NCI-H460 (cell line): ENCODE measurements at regions not wholly inside any gene's neighbourhood (a gene's known extent, or its start where the extent isn't known, plus 50 kb on each side); places are given as distances from the start of the nearest gene placed in this dataset.
A peak's percentile ranks its signal among the peaks of the same experiment; 100 is the strongest.
"Not testable (repeated sequence)": the region's sequence is repeated elsewhere in the genome, so short reads cannot be mapped to it uniquely, and the experiment has no call there.

ENCODE experiments used
- DNase-seq: peaks from one replicate; pipeline ENCODE4 v3.0.0-alpha.2; 2016; ENCODE audit warnings: low read depth; ENCODE audit errors: extremely low read depth

DNA sequence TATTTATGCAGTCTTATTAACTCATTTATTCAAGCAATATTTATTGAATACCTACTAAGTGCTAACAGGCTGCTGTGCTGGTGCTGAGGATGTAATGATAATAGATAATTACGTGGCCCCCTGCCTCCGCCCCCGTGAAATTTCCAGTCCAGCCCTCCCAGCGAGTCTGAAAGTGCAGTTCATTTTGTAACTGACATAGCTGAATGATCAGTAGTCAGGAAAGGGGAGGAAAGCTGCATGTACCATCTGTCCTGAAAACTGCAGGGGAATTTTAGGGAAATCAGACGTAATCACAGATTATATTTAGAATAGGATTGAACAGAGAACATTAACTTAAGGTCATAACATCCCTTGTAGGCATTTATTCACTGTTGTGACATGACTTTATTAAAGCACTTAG is 736.8 kb downstream of the MCTP2 start:
- DNase-seq, result no peak

DNA sequence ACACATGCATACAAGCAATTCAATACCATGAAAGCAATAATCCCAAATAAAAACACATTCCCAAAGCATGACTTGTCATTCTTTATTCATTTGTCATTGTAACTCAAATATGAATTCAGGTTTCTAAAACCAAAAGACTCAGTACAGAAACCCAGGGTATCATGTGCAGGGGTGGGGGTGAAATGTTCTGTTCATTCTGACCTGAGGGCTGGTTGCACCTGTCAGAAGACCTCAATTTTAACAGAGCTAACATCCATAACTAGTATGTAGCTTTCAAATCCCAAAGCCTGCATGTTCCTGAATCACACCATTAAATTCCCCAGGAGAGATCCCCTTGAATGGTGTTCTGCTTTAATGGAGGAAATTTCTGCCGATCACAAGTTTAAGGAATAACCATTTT is 738.7 kb downstream of the MCTP2 start:
- no peak for DNase-seq

GRCh38 chr15:94970802-94971201 is 739.4 kb downstream of the MCTP2 start:
- DNase-seq, result no peak

DNA sequence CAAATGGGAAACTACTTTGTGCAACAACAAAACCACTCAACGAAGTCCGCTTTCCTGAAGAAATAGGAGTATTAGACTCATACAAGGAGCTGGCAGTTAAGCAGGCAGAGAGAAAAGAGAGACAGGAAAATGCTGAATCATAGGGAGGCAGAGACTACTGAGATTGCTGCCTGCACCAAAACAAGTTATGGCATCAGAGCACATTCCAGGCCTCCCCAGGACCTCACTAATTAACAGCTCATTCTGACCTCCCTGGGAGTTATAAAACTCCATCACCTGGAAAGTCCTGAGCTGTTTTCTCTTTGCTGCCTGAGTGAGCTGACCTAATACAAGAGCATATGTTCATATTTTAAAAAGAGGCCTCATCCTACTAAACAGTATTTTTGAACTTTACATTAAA is 741.0 kb downstream of the MCTP2 start:
- peak; percentile 11 for DNase-seq

DNA sequence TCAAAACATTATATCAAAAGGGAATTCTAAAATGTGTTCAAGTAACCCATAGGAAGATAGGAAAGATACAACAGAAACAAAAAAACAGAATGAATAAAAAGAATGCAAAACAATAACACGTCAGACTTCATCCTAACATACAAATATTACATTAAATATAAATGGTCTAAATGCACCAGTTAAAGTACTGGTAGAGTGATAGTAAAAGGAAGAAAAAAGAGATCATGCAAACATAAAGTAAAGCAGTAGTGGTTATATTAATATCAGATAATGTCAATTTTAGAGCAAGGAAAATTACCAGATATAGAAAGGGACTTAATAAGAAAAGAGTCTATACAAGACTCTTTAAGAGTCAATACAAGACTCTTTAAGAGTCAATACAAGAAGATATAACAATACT is 755.7 kb downstream of the MCTP2 start:
- no peak for DNase-seq

DNA sequence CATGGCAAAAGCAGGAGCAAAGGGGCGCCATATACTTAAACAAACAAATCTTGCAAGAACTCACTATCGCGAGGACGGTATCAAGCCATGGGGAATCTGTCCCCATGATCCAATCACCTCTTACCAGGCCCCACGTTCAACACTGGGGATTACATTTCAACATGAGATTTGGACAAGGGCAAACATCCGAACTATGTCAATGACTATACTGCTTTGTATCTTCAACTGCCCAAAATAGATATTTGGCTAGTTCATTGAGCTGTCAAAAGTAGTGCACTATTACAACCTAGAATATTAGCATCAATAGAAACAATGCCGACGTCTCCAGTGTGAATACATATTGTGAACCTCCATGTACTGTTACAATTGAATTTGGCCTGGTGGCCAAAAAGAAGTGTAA is 760.4 kb downstream of the MCTP2 start:
- DNase-seq, result no peak

GRCh38 chr15:95009635-95010034 is 778.3 kb downstream of the MCTP2 start:
- no peak for DNase-seq

DNA sequence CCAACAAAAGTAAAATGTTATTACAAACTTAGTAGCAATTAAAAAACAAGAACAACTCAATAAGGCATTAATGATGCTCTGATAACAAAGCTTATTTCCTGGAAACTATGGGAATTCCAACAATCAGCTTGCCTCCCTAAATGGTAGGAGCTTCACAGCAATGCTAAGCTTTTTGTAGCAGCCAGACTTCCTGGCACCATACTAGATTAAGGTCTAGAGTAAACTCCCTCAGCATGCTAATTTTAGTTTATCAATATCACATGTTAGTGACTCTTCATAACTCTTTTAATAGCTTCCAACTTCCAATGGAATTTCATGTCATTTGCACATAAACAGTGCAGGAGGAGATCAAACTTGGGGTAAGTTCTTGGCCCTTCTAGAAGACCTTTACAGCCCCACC is 782.0 kb downstream of the MCTP2 start:
- no peak for DNase-seq

- DNase-seq, result no peak
These were observed 785.3 kb downstream of the MCTP2 start for GRCh38 chr15:95016511-95017229.

GRCh38 chr15:95017666-95018328 is 786.4 kb downstream of the MCTP2 start:
- DNase-seq, result no peak

- DNase-seq, result no peak
These were observed 787.7 kb downstream of the MCTP2 start for GRCh38 chr15:95018888-95019545.

- no peak for DNase-seq
These were observed 788.5 kb downstream of the MCTP2 start for GRCh38 chr15:95019907-95020306.

DNA sequence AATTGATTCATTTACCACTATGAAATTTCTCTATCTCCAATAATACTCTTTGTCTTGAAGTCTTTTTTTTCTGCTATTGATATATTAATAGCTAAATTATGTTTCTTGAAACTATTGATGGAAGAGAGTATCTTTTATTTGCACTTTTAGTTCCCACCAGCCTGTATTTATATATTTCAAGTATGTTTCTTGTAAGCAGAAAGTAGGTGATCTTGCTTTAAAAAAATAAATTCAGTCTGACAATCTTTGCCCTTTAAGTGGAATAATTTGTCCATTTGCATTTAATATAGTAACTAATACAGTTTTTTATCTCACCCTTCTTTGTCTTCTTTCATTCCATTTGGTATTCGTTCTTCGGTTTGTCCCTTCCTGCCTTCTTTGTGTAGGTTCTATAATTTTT is 790.5 kb downstream of the MCTP2 start:
- no peak for DNase-seq

GRCh38 chr15:95024351-95024750 is 793.0 kb downstream of the MCTP2 start:
- DNase-seq, result peak; percentile 22

GRCh38 chr15:95025924-95026728 is 794.8 kb downstream of the MCTP2 start:
- DNase-seq, result peak; percentile 56

GRCh38 chr15:95027981-95028380 is 796.6 kb downstream of the MCTP2 start:
- no peak for DNase-seq

GRCh38 chr15:95032156-95032555 is 800.8 kb downstream of the MCTP2 start:
- no peak for DNase-seq

DNA sequence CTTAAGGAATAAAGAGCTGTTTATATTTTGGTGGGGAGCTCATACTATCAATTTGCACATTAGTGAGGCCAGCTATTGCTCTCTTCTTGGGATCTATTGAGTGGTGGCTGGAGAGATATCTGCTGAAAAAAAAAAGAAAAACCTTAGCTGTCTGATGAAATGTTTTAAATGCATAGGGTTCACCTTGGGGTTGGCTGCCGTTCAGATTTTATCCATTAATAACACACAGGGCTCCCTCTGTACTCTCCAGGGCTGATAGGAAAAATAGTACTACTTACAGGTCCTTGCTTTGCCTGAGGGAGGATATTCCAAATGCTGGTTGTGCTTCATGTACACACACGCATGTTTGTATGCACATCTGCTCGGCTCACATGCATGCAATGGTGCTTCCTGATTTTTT is 803.7 kb downstream of the MCTP2 start:
- no peak for DNase-seq

DNA sequence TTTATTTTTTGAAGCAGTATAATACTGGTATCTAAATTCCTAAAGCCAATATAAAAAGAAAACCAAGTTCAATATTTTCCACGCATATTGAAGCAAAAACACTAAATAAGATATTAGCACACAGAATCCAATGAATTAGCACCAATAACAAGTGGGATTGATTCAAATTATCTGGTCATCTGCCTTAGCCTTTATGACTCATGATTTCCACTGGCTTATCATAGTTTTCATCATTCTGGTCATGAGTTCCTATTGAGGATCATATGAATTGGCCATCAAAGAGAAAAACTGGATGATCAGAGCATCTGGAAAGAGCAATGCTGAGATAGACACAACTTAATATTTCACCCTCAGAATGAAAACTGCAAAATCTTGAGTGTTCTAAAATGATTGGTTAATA is 809.9 kb downstream of the MCTP2 start:
- no peak for DNase-seq

DNA sequence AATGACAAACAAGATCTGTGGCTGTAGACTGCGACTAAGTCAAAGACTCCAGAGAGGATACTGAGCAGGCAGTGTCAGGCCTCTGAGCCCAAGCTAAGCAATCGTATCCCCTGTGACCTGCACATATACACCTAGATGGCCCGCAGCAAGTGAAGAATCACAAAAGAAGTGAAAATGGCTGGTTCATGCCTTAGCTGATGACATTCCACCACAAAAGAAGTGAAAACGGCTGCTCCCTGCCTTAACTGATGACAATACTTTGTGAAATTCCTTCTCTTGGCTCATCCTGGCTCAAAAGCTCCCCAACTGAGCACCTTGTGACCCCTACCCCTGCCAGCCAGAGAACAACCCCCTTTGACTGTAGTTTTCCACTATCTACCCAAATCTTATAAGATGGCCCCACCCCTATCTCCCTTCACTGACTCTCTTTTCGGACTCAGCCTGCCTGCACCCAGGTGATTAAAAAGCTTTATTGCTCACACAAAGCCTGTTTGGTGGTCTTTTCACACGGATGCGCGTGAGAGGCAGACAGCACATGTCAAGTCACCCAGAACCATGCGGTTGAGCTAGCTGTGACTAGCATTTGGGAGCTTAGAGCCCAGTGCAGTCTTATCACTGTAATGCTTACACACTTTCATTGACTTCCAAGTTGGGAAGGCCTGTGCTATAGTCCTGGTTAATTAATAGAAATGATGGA is 812.0 kb downstream of the MCTP2 start:
- DNase-seq, result not testable (repeated sequence)

DNA sequence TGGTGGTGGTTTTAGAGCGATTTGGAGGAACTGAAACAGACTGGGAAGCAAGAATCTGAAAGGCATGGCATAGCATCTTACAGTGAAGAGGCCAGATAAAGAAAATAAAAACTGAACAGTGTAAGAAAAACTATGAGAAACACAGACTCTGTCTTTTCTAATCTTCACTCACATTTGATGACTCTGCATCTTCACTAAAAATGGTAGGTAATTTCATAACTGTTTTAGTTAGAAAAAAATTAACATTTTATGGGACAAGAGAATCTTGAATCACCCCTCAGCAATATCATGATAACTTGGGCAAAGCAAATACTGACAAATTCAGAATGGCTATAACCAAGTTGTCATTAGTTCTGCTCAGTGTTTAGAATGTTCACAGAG is 812.6 kb downstream of the MCTP2 start:
- DNase-seq, result no peak
